Small intestine (tissue), 7 donors: ENCODE measurements at regions not wholly inside any gene's neighbourhood (a gene's known extent, or its start where the extent isn't known, plus 50 kb on each side); places are given as distances from the start of the nearest gene placed in this dataset.
"Not testable (repeated sequence)": the region's sequence is repeated elsewhere in the genome, so short reads cannot be mapped to it uniquely, and the experiment has no call there.

ENCODE experiments used
- DNase-seq, 2 donors: peaks; one replicate each; pipeline versions ENCODE4 v3.0.0 to v3.0.0-alpha.2; 2013
- FAIRE-seq: peaks from 2 replicates; lab custom pipeline; 2012; peaks lifted over from hg19 to GRCh38; lab: Jason Lieb, UNC
- H3K27ac ChIP-seq, 3 donors: one replicate each; pipeline ENCODE4 v1.5.1; 2013; ENCODE audit warnings: low read length in 2 of 3, mild to moderate bottlenecking in 2 of 3, control low read depth in 1 of 3, inconsistent platforms in 1 of 3, low read depth in 1 of 3, moderate library complexity in 1 of 3
- H3K27me3 ChIP-seq, 3 donors: one replicate each; pipeline ENCODE4 v1.6.1; 2013; ENCODE audit warnings: low read length in 3 of 3, inconsistent platforms in 1 of 3; ENCODE audit not compliant: control insufficient read depth in 3 of 3, insufficient read depth in 3 of 3
- H3K36me3 ChIP-seq, 3 donors: one replicate each; pipeline ENCODE4 v1.6.1; 2013; ENCODE audit warnings: low read length in 3 of 3, inconsistent platforms in 1 of 3, low read depth in 1 of 3, mild to moderate bottlenecking in 1 of 3, moderate library complexity in 1 of 3; ENCODE audit not compliant: control insufficient read depth in 3 of 3, insufficient read depth in 2 of 3
- H3K4me1 ChIP-seq, 3 donors: one replicate each; pipeline ENCODE4 v1.6.1; 2013; ENCODE audit warnings: low read length in 2 of 3, inconsistent platforms in 1 of 3, low read depth in 1 of 3, mild to moderate bottlenecking in 1 of 3, moderate library complexity in 1 of 3; ENCODE audit not compliant: control insufficient read depth in 3 of 3, insufficient read depth in 2 of 3
- H3K4me3 ChIP-seq, 3 donors: one replicate each; pipeline ENCODE4 v1.5.1; 2013; ENCODE audit warnings: low read length in 3 of 3, control low read depth in 1 of 3, inconsistent platforms in 1 of 3, low read depth in 1 of 3, mild to moderate bottlenecking in 1 of 3, moderate library complexity in 1 of 3
- H3K9me3 ChIP-seq, 2 donors: one replicate each; pipeline ENCODE4 v1.6.1; 2013; ENCODE audit warnings: low read depth in 1 of 2, low read length in 1 of 2; ENCODE audit not compliant: control insufficient read depth in 2 of 2, insufficient read depth in 1 of 2
- WGBS, 3 donors: extraction: QIAGEN DNeasy Blood & Tissue Kit; methylation state at CpG; one replicate each; pipeline ENCODE4 v1.1.7; 2013; 5-methylcytosine and 5-hydroxymethylcytosine counted together
- donor health status: healthy with polysubstance abuse.
- donor health status: control.
- donor health status: control.
- donor health status: Bipolar disorder and iron deficiency.
- donor health status: healthy.

DNA sequence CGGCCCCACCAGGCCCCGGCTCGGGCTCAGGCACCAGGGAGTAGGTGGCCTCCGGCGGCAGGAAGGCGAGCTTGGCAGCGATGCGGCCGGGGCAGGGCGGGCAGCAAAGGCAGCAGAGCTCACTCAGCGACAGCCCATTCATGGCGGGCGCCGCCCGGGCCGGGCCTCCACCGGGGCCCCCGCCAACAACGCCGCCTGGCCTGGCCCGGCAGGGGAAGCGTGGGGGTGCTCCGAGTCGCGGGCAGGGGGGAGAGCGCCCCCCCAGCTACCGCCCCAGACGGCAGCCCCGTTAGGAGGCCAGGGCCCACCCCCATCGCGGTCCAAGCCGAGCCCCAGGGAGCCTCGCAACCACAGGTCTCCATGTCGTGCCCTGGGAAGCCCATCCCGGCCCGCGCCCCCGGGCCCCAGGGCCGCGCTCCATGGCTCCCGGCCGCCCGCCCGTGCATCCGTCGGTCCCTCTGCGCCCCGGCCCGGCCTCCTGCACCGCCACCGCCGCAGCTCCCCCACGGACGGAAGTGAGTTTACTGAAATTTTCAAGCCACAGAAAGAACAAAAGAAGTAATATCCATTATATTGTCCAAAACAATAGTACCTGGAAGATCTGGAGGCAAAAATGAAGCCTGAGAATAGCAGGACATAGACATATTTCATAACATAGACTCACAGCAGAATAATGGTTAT lies 126.6 kb upstream of the VPREB1 start:
- not testable (repeated sequence) for H3K36me3 ChIP-seq, H3K4me1 ChIP-seq, H3K27ac ChIP-seq, H3K9me3 ChIP-seq, H3K27me3 ChIP-seq, DNase-seq, H3K4me3 ChIP-seq, FAIRE-seq
- 38 to 44% (median 39%) methylated on average over 30 to 54 of the region's 54 CpGs for WGBS, 3 donors

DNA sequence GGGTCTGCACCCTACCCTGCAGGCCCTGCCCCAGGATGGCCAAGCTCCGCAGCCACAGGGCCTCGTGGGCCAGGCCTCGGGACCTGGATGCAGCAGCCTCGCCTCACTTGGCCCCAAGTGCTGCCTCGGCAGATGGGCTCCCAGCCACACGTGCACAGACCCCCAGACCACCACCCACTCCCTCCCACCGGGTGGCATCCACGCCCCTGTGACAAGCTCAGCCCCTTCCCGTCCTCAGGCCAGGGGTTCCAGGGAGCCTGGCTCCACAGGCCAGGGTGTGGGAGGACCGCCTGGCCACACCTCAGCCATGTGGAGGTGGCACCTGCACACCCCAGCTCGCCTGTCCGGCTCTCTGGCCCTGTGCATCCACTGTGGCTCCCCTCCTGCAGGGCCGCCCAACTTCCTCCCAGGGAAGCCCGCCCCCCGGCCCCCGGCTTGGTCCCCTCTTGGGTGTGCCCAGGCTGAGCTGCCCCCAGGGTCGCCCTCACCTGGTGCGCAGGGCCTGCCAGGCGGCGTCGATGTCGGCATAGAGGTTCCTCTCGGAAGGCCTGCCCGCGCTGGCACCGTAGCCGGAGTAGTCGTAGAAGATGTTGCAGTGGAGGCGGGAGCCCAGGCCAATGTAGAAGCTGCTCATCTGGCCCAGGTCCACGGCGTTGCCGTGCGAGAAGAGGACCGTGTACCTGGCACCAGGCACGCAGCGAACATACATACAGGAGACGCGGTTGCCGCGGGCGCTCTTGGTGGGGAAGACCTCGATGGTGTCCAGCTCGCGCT lies 127.4 kb upstream of the VPREB1 start:
- H3K9me3 ChIP-seq, H3K4me1 ChIP-seq, FAIRE-seq, H3K27me3 ChIP-seq, H3K4me3 ChIP-seq, H3K36me3 ChIP-seq, DNase-seq, H3K27ac ChIP-seq: not testable (repeated sequence)
- 80 to 85% (median 83%) methylated on average over 20 to 41 of the region's 44 CpGs for WGBS, 3 donors

DNA sequence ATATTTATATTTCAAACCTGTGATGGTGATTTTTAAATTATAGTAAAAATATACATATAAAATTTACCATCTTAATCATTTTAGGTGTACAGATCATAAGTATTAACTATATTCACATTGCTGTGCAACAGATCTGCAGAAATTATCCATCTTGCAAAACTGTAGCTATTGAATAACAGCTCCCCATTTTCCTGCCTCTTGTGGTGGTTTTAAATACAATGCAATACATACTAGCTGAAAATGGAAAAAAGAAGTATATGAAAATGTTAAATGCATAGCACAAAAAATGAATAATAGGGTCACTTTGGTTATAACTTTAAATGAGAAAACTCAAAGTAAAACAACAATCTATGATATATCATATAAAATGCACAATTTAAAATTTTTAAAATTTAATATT lies 130.9 kb upstream of the VPREB1 start:
- Histone ChIP-seq H3K27ac (no peak overlapping the region), H3K4me3 (no peak overlapping the region), H3K9me3 (no peaks in the 10 kb centered on the region), H3K36me3 (no peaks in the 10 kb centered on the region), H3K27me3 (no peaks in the 10 kb centered on the region), H3K4me1 (no peaks in the 10 kb centered on the region)
- no peak for FAIRE-seq
- DNase-seq: no peak

DNA sequence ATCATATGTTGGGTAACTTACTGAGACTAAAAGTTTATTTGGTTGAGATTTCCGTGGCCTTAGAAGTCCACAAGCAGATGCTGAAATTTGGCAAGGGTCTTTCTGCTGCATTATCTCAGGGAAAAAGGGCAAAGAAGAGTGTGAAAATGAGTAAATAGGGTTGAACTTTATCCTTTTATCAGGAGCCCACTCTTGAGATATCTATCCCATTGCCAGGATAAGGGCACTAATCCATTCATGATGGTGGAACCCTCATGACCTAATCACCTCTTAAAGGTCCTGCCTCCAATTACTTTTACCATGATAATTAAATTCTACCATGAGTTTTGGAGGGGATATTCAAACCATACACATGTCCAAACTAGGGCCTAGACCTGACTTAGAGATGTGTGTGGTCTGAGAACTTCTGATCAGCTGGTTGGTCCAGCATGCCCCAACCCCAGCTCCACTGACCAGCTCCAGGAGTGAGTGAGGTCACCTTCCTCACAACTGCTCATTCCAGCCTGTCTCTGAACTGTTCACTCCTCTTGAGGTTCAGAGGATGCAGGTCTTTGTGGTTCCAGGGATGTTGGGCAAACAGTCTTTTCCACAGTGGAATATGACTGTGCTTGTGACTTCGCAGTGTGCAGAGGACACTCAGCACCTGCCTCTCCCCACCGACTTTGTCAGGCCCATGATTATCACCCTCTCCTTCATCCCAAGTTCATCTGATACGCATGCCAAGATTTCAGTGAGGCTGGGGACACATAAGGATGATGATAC lies 130.1 kb upstream of the TOP3B start:
- FAIRE-seq: no peak
- 80 to 90% (median 86%) methylated on average over 4 of the region's 4 CpGs for WGBS, 3 donors

DNA sequence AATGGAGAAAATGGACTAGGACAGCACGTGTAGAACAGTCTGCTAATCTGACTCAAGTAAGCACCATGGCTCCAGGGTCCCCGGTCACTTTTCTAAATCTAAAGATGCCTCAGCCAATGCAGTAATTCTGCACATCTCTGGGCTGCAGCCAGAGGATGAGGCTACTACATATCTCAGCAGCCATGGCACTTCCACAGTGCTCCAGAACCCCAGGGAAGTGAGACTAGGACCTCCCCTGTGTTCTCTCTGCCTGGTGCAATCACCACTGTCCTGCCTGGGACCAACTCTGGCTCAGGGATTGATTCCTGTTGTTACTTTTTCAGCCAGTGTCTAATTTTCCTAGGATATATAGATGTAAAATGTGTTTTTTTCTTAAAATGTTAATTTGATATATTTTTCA lies 129.4 kb upstream of the TOP3B start:
- Histone ChIP-seq H3K27ac (no peak overlapping the region), H3K4me1 (no peaks in the 10 kb centered on the region), H3K27me3 (no peaks in the 10 kb centered on the region), H3K4me3 (no peak overlapping the region), H3K9me3 (no peaks in the 10 kb centered on the region), H3K36me3 (no peaks in the 10 kb centered on the region)
- whole genome bisulfite sequencing, 3 donors: 72 to 76% (median 75%) methylated on average over 2 of the region's 2 CpGs
- FAIRE-seq (no peak), DNase-seq (no peak)

More for the DNA sequence above, 130.1 kb upstream of the TOP3B start:
- H3K27ac ChIP-seq: no peak overlapping the region
- H3K4me3 ChIP-seq: no peak overlapping the region
- no peaks in the 10 kb centered on the region for H3K36me3 ChIP-seq
- no peaks in the 10 kb centered on the region for H3K27me3 ChIP-seq
- no peaks in the 10 kb centered on the region for H3K9me3 ChIP-seq
- H3K4me1 ChIP-seq: no peaks in the 10 kb centered on the region
- no peak for DNase-seq

DNA sequence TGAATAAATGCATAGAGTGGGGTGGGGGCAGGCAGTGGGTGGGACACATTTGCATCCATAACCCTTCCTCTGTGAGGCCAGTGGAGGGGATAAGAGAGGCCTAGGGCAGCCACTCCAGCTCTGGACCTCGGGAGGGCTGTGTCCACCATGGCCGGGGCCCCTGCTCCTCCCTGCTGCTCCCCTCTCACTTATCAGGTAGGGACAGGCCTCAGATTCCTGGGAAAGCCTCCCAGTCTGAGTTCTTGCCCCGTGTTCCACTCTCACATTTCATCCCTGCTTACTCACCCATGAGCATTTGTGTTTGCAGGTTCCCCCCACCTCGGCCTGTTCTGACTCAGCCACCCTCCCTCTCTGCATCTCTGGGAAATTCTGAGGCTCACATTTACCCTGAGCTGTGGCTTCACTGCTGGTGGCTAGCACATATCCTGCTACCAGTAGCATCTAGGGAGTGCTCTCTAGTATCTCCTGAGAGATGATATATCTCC lies 128.7 kb upstream of the TOP3B start:
- H3K36me3 ChIP-seq: no peaks in the 10 kb centered on the region
- FAIRE-seq: no peak

DNA sequence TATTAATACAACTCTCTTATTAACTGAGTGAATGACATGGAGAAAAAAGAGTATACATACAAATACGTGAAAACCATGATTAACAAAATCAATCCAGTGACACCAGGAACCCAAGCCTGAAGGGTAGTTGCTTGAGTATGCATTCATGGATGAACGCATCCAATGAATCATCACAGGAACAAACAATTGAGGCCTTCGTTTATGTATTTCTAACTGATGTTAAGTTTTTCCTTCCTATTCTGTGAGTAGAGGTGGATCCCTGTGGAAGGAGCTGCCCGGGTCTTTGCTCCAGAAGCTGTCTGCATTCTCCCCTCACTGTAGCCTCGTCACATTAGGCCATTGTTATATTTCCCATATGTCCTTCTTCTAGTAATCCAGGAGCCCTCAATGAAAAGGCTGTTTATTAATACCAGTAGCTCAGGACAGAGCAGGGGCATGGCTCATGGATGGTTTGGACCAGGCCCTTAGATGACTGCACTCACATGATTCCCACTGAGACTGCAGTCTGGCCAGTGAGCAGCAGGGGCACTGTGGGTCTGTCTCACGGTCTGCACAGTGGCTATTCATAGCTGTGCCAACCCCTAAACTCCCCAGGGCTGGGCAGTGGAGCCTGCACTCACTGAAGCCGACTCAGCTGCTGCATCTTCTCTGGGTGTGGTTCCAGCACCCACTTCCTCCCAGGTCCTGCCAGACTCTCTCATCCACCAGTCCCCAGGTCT lies 128.1 kb upstream of the TOP3B start:
- no peak overlapping the region for H3K27ac ChIP-seq
- whole genome bisulfite sequencing, 3 donors: 57 to 62% (median 60%) methylated on average over 7 of the region's 7 CpGs
- peaks cover 0 to 3% (median 0%) of the 10 kb centered on the region in 3 donors for H3K27me3 ChIP-seq
- H3K36me3 ChIP-seq: no peaks in the 10 kb centered on the region
- H3K4me3 ChIP-seq: no peak overlapping the region
- no peak for FAIRE-seq
- DNase-seq: peak; percentile 4 to 16
- no peaks in the 10 kb centered on the region for H3K4me1 ChIP-seq
- no peaks in the 10 kb centered on the region for H3K9me3 ChIP-seq

More for the DNA sequence above, 128.7 kb upstream of the TOP3B start:
- no peaks in the 10 kb centered on the region for H3K4me1 ChIP-seq
- no peaks in the 10 kb centered on the region for H3K9me3 ChIP-seq
- peaks cover 0 to 3% (median 0%) of the 10 kb centered on the region in 3 donors for H3K27me3 ChIP-seq
- no peak overlapping the region for H3K4me3 ChIP-seq
- 20 to 44% (median 29%) methylated on average over 4 of the region's 4 CpGs for WGBS, 3 donors
- no peak for DNase-seq
- no peak overlapping the region for H3K27ac ChIP-seq
